HG03060 (cell line): ENCODE measurements at regions not wholly inside any gene's neighbourhood (a gene's known extent, or its start where the extent isn't known, plus 50 kb on each side); places are given as distances from the start of the nearest gene placed in this dataset.

Source experiments
- ATAC-seq: cut with Tn5 transposase; IDR thresholded peaks from one replicate; pipeline ENCODE4 v1.9.1; 2021; ENCODE audit warnings: low read depth, moderate number of reproducible peaks; ENCODE audit not compliant: unreplicated experiment

DNA sequence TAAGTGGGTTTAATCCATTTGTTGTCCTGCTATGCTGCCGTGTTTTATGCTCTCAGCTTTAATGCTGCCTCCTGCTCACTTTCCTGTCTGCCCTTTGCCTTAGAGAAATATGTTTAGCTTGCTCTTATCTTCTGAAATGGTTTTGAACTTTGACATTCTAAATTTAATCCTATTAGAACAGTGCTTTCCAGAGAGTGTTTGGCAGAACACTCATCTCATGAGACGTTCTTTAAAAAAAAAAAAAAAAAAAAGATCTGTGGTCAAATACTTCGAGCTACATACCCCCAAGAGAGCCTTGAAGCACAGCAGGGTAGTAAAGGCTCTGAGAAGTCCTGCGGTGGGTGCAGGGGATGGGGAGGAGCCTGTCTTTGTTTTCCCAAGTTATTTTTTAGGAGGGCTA is 161.3 kb downstream of the SPP2 start:
- ATAC-seq = no peak

DNA sequence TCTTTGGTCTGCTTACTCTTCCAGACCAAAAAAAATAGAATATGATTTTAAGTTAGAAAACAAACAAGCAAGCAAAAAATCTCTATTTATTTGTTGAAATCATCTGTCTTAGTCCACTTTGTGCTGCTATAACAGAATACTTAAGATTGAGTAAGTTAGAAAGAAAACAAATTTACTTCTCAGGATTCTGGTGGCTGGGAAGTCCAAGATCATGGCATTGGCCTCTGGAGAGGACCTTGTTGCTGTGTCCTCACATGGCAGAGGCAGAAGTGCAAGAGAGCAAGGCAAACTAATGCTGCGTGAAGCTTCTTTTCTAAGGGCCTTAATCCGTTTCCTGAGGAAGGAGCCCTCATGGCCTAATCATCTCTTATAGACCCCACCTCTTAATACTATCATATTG is 156.2 kb downstream of the SPP2 start:
- no peak for ATAC-seq

GRCh38 chr2:234204480-234204879 is 154.0 kb downstream of the SPP2 start:
- no peak for ATAC-seq

GRCh38 chr2:234203135-234203984 is 152.9 kb downstream of the SPP2 start:
- ATAC-seq = no peak

DNA sequence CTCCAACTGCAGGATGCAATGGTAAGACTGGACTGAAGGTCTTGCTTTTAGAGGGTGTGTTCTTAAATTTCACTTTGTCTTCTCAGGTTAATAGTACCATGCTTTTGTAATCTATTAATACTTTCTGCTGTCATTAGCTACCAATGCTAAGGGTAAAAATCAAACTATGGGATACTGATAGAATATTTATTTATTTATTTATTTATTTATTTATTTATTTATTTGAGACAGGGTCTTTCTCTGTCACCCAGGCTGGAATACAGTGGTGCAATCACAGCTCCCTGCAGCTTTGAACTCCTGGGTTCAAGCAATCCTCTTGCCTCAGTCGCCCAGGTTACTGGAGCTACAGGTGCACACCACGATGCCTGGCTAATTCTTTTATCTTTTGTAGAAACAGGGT is 152.1 kb downstream of the SPP2 start:
- ATAC-seq = no peak

GRCh38 chr2:234199996-234200395 is 149.5 kb downstream of the SPP2 start:
- no peak for ATAC-seq

- no peak for ATAC-seq
These were observed 148.5 kb downstream of the SPP2 start for GRCh38 chr2:234198976-234199375.

- no peak for ATAC-seq
These were observed 145.0 kb downstream of the SPP2 start for GRCh38 chr2:234195516-234195915.

GRCh38 chr2:234193977-234194563 is 143.6 kb downstream of the SPP2 start:
- ATAC-seq = no peak

GRCh38 chr2:234191819-234192407 is 141.4 kb downstream of the SPP2 start:
- no peak for ATAC-seq

DNA sequence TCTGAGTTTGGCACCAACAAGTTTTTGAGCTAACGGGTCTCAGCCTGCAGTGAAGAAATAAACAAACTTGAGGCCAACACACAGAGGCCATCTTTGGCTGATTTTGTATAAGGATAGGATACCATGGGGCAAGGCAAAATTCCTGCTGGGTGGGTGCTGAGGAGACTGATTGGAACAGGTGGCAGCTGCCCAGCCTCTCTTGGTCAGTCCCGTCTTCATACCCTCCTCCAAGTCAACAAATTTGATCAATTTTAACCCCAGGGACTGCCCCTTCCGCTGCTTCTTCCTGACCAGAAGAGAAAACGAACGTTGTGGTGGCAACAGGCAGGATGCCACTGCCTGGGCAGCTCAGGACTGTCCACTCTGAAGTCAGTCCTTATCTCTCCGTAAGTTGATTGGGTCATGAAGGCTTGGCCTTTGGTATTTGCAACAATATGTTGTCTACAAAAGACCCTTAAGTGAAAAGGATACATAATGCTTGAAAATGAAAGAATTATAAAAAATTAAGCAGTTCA is 139.3 kb downstream of the SPP2 start:
- no peak for ATAC-seq

DNA sequence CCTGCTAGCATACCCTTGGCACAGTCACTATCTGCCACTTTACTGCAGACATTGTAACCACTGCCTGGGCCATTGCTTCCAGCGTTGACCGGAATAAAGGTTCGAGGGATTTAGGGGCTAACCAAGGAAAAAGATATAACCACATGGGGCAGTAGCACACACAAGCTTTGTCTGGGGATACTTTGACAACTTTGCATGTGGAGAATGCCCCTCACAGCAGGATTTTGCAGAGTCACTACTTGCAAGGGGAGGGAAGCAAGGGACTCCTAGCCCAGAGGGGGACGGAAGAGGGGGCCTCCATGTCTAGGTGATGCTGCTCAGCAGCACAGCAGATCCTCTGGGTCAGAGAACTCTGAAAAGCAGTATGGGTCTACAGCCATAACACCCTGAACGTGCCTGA is 138.7 kb downstream of the SPP2 start:
- ATAC-seq = no peak

- no peak for ATAC-seq
These were observed 137.2 kb downstream of the SPP2 start for GRCh38 chr2:234187646-234188174.

- ATAC-seq = no peak
These were observed 130.6 kb downstream of the SPP2 start for GRCh38 chr2:234181121-234181520.

DNA sequence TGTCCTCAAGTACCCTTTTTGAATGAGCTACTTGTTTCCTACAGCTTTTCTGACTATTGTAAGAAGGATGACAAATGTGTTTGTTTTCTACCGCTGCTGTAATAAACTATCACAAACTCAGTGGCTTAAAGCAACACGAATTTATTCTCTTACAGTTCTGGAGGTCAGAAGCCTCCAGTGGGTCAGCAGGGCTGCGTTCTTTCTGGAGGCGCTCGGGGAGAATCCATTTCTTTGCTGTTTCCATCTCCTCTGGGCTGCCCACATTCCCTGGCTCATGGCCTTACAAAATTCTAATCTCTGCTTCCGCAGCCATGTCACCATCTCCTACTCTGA is 128.5 kb downstream of the SPP2 start:
- ATAC-seq = no peak

GRCh38 chr2:234178330-234179030 is 128.0 kb downstream of the SPP2 start:
- no peak for ATAC-seq

DNA sequence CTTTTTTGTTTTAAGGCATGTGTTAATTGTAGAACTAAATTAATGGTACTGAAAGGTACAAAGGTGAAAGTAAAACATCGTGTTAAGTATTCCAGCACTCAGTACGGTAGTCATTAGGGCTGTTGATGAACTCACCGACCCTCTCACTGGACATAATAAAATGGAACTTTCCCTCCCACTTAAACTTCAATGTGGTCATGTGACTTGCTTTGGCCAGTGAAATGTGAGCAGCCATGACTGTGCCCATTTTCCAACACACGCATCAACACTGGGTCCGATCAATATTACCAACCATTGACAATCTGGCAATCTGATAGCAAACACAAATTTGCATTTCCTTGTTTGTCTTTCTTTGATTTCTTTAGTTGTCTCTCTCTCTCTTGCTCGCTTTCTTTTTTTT is 125.1 kb downstream of the SPP2 start:
- ATAC-seq = no peak

DNA sequence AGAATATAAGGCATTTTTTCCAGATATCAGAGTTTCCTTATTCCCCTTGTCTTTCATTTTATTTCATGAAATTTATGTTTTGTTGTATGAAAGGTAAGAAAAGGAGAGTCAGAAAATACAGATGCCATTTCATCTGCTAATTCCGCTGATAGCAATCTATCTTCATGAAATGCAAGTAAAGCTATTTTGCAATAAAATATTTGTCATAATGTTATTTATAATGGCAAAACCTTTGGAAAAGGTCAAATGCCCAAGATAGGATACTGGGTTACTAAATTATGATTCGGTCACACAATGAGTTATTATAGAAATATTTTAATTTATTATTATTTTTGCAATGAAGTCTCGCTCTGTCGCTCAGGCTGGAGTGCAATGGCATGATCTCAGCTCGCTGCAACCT is 124.2 kb downstream of the SPP2 start:
- ATAC-seq = no peak

DNA sequence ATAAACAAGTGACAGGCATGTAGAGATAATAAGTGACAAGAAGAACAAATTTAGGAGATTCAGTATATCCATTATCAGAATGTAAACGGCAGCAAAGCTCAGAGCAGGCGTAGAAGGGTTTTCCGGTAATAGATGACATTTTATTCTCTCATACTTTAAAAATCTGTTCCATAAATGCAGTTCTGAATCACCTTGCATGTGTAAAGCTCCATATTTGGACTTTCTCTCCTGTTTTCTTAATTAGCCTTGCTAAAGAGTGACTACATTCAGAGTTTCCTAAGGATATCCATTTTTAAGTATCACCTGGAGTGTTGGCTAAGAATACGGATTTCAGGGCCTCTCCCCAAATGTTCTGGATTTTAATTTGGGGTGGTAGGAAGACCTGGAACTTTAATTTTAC is 122.0 kb downstream of the SPP2 start:
- ATAC-seq = no peak

DNA sequence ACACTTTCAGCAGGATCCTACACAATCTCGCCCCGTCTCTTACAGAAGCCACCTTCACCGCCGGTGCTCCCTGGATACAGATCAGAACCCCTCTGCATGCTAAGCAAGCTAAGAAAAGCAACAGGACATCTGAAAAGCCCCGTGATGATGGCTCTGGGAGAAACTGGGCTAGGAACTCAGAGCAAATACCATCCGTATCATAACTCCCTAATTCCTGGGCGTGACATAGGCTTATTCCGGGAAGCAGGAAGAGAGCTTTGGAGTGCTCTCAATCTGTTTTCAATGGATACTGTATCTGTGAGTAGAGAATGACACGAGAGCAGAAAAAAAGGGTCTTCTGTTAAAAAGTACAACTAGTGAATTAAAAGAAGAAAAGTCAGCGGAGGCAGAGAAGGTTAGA is 121.6 kb downstream of the SPP2 start:
- ATAC-seq = no peak

DNA sequence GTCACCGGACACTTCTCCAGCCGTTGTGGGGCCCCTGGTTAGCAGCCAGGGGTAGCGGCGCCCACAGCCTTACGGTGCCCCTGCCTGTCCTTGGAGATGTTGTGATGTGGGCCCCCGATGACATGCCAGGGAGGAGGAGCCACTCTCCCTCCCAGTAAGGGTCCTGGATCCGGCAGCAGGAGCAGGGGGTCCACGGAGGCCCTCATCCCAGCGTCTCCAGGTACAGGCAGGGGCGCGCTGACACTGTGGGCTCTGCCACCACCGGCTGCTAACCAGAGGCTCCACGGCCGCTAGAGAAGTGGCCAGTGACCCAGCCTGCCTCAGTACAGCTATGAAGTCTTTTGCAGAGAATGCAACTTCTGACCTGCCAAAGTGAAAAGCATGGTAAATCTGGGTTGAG is 121.2 kb downstream of the SPP2 start:
- no peak for ATAC-seq
